ENCODE measurements at regions not wholly inside any gene's neighbourhood (a gene's known extent, or its start where the extent isn't known, plus 50 kb on each side); places are given as distances from the start of the nearest gene placed in this dataset.

DNA sequence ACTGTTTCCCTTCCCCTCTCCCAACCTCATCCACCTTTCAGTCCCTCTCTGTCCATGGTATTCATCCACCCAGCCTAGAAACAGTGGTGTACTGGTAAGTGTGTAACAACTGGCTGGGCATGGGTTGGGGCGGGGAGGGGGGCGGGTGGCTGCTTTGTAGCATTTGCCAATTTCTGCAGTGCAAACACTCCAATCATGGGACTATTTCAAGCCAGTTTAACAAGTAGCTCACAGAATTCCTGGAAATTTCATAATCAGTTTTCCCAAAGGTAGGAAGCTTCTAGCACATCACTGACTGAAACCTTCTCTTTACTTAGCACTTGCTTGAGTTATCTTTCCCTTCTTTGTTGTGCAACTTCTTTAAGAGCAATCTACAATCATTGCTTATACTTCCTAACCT lies 100.8 kb upstream of the WASF3 start:
- DNase-seq (ENCODE audit: low read depth in 2 of 2), result no peak

DNA sequence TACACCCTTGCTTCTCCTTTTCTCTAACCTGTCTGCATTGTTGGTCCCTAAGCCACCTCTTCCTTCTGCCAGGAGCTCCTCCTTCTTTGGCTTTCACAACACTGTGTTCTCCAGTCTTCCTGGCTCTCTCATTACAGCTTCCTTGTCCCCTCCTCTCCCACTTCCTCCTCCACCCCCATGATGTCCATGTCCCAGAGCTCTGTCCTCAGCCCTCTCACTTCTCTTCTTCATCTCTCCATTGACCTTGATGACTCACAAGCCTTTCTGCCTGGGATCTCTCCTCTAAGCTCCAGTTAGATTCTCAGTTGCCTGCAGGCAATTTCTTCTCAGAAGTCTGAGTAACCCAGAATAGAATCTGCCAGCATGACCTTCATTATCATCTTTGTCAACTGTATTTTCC lies 100.3 kb upstream of the WASF3 start:
- no peak for DNase-seq (ENCODE audit: low read depth in 2 of 2)

DNA sequence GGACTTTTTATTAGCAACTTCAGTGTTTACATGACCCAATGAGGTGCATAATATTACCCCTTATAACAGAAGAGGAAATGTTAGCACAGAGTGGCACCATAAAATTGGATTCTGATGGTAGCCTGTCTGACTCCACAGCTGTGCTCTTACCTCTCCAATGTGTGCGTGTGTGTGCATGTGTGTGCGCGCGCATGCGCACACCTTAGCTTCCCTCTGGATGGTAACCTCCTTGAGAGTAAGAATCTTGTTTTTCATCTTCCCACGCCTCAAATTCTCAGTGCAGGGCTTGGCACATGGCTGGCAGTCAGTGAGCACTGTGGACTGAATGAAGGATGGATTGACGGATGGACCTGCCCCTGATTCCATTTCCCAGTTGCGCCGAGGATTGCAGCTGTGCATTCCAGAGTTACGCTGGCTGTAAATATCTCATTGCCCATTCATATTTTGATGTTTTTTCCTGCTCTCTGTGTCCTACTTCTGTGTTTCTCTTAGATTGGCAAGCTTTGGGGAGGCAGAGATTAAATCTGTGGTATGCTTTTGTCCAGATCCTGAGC lies 99.2 kb upstream of the WASF3 start:
- no peak for DNase-seq (ENCODE audit: low read depth in 2 of 2)

DNA sequence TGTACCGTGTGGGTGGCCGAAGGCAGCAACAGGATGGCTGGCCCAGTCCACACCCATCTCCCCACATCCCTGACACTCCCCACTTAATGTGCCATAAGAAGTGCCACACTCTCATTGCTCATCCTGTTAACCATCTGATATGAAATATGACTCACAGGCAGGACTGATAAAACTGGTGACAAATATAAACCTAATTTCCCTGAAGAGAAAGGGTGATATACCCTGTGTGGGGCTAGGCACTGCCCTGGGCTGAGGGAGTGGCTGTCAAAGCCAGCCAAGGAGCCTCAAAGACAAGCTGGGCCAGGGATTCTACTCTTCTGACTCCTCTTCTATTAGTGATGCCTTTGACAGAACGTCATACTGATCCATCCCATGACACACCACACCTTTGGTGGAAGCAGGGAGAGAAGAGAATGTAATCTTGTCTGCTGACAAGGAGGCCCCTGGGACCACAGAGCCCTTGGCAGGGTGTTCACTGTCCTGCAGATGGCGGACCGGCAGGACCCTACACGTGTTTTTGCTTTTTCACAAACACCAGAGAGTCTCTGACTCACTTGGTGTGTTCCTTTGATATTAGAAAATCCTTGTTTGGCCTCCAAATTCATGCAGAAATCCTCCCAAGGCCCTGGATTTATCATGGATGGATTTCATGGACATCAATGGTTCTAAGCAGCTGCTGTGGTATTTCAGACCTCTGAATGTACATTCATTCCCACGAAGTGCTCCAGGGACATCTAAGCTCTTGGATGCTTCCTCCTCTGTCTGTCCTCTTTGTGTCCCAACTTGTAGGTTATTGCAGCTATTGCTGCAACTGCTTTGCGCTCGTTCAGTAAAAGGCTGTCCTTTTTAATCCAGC lies 98.0 kb upstream of the WASF3 start:
- no peak for DNase-seq (ENCODE audit: low read depth in 2 of 2)

DNA sequence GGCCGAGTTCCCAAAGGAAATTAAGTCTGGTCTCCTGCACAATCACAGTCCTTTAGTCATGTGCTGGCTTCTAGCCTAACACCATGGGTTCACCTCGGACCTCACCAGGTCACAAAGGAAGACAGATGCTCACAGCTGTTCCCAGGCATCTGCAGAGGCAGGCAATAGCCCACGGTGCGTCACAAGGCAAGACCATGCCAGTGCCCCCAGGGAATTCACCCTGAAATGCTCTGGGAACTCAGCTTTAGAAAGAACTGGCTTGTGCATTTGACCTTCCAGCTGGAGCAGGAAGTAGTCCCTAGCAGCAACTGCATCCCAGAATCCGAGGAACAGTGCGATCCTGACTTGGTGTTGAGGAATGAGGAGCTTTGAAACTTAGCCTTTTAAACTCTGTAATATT lies 96.8 kb upstream of the WASF3 start:
- no peak for DNase-seq (ENCODE audit: low read depth in 2 of 2)

DNA sequence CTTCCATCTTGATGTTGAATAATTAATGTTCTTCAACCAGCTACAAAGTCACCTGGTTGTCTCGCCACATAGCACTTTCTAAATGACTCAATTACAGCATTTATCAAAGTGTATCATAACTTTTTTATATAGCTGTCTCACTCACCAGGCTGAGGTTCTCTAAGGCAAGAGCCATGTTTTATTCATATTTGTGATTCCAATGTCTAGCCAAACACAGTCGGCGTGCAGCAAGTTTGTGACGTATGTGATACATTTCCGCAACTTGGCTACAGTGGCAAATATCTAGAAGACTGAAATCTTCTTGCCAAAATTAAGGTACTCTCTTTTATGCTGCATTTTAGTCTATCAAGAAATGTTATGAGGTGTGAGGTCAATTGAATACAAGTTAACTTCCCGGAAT lies 94.2 kb upstream of the WASF3 start:
- no peak for DNase-seq (ENCODE audit: low read depth in 2 of 2)

DNA sequence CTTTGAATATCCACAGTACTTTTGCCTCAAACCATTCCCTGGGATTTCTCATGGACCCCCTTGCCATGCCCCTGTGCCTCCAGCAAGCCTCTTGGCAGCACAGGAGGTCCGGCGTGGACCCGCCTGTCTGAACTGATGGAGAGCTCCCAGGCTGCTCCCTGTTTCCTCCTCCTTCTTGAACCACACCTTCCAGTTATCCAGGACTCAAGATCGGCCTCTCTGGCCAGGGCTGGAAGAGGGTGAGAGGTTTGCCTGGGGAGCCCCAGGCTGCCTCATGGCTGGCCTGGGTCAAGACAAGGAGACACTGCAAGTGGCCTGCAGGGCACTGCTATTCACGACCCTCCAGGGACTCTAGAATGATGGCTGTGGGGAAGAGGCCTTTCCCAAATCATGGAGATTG lies 93.6 kb upstream of the WASF3 start:
- no peak for DNase-seq (ENCODE audit: low read depth in 2 of 2)

DNA sequence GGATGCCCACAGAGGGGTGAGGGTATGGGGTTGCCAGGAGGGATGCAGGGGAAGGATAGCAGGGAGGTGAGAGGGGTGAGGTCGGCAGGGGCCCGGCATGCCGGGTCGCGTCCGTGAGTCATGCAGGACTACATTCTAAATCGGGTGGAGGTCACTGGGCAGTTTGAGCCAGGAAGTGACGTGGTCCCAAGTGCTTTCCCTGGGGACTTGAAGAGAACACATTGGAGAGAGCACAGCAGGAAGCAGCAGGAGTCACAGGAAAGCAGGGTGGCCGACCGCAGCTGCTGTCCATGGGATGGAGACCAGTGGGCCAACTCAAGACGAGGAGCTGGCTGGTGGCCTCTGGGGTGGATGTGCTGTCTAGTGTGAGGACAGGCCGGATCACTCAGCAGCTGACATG lies 92.0 kb upstream of the WASF3 start:
- no peak for DNase-seq (ENCODE audit: low read depth in 2 of 2)

DNA sequence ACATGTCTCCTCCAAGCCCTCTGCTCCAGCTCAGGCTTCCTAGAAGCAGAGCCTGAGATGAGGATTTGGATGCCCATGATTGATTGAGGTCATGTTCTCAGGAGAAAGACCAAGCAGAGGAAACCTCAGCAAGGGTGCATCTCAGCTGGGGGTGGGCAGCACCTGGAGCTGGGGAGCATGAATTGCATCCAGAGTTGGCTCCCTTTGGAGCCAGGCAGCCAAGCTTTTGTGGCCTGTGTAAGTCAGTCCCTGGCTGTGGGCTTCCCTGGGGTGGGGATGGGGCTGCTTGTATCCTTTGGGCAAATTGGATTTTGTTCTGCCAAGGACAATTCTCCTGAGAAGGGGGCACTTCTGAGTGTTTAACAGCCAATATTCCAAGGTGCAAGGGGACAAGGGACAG lies 91.5 kb upstream of the WASF3 start:
- no peak for DNase-seq (ENCODE audit: low read depth in 2 of 2)

DNA sequence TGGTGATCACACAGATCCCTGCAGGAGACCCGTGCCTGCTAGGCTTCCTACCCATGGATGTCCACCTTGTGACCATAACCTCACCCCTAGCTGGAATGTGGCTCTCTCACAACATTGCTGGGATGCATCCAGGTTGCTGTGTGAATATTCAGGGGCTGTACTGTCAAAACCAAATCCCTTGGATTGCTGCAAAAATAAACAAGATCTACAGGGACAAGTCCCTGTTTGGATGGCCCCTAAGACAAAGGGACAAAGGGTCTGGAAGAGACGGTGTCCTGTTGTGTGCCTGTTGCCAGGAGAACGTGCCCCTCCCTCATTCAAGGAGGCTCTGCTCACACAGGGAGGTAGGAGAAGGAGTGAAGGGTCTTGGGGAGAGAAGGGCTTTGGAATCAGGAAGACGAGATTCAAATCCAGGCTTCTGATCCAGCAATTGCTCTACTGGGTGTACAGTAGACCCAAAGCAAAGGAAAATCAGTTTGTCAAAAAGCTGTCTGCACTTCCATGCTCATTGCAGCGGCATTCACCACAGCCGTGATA lies 89.2 kb upstream of the WASF3 start:
- no peak for DNase-seq (ENCODE audit: low read depth in 2 of 2)

DNA sequence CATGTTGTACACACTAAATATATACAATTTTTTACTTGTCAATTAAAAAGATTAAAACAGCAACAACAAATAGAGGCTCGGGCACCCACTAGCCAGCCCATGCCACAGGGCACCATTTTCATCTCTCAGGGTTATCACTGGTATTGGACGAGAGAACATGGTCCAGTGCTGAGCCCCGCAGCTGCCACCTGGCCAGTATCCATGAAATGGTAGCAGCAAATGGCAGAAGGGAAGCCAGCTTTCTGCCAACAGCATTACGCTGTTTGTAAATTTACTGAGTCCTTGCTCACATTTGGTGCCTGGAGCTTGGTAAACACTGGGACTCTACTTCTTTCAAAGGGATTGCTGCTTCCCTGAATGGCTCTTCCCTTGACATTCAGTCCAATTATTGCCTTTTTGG lies 87.9 kb upstream of the WASF3 start:
- DNase-seq (ENCODE audit: low read depth in 2 of 2), result no peak

DNA sequence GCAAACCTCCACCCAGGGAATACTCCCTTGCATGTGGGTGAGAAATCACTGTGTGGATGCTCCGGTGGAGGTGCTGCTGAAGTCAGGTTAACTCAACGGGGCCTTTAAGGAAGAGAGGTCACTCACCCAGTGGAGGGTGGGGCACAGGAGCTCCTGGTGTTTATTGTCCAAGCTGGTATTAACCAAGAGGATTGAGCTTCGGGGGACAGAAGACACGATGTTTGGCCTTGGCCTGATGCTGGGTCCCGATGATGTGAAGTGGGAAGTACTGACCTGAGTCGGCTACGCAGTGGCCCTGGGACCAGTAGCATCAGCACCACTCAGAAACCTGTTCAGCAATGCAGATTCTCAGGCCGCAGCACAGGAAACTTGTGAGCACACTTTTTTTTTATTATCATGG lies 85.7 kb upstream of the WASF3 start:
- no peak for DNase-seq (ENCODE audit: low read depth in 2 of 2)

DNA sequence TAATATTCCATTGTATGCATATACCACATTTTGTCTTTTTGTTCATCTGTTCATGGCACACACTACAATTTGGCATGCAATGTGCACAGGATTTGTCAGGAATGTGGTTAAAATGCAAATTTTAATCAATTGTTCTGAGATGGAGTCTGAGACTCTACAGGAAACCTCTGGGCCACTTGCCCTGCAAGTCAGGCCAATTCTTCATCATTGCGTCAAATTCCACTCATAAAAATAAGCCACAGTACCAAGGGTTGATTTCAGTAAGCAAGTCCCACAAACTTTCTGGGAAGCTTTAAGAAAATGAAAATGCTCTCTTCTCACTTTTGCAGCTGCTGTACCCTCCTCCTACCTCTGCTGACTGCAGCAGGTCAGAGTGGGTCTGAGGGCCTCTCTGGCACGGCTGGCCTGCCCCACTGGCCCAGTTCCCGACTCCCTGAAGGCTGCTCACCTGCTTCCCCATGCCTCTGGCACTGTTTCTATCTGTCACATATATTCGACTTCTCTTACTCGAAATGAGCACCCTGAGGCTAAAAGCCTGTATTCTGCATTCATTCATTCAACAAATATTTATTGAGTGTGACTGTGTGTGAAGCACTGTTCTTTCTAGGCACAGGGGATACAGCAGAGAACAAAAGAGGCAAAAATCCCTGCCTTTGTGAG lies 83.8 kb upstream of the WASF3 start:
- no peak for DNase-seq (ENCODE audit: low read depth in 2 of 2)

DNA sequence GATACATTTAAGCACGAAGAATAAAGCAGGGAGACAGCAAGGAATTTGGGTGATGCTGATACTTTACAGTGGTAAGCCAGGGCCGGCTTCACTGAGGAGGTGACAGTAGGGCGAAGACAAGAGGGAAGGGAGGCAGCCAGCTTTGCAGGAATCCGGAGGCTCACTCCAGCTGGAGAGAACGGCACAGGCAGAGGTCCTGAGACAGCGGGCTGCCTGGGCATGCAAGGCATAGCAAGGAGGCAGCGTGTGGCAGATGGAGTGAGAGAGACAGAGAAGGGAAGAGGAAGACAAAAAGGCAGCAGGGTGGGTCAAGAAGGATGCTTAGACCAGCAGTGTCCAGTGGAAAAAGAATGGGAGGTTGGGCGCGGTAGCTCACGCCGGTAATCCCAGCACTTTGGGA lies 83.2 kb upstream of the WASF3 start:
- DNase-seq (ENCODE audit: low read depth in 2 of 2), result no peak

DNA sequence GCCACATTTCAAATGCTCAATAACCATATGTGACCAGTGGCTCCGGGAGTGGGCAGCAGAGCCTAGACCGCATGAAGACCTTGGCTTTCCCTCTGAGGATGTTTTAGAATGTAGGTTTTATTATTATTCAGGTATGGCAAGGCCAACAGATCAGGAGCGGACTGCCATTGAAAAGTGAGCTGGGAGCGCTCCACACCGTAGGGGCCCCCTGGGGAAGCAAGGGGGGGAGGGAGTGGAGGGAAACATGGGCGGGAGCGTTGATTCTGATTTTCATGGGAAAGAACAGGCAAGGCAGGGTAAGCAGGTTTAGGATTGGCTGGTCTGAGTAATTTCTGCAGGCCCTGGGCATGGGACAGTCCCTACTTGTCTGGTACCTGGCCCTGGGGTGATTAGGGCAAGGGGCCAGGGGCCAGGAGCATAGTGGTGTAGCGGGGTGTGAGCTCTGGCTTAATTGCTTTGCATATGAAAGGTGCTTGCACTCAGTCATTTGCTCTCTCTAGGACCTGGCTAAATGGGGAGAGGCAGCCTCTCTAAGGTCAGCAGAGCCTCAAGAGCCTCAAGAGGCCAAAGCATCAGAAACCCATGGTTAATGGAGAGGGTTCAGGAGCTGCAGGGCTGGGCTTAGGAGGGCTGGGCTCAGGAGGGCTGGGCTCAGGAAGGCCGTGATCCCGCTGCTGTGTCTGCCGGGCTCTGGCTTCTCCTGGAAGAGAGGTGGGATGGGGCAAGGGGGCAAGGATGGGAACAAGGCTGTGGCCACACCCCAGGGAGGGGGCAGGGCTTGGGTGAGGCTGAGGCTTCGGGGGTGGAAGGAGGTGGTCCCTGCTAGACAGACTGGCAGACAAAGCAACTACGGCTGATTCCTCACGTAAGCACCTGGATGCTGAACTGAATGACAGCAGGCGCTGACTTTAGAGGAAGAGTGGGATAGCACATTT lies 82.0 kb upstream of the WASF3 start:
- DNase-seq (ENCODE audit: low read depth in 2 of 2), result no peak

DNA sequence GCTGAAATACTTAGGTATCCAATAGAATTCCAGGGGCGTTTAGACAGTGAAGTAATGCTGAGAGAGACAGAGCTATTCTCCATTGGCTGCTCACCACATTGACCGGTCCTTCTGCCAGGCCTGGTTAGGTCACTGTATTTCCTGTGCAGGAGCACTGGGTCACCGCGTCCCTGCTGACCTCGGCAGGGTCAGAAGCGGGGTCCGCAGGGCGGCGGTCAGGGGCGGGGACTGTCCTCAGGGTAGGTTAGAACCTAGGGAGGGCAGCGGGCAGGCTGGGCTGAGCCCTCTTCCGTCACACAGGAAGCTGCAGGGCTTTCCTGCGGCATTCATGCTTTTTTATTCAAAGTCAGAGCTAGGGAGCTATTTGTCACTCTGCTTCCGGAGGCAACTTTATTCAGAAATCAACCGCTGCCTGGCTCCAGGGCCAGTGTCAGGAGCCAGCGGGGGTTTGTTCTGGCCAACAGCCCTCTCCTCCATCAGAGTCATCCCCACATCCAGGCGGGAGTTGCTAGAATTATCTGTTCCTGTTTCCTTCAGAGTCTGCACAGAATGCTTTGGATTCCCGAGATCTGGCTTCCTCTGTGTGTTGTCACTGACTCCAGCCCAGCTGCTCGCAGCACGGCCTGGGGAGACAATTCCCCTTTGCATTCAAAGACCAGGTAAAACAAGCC lies 81.2 kb upstream of the WASF3 start:
- DNase-seq (ENCODE audit: low read depth in 2 of 2), result no peak

DNA sequence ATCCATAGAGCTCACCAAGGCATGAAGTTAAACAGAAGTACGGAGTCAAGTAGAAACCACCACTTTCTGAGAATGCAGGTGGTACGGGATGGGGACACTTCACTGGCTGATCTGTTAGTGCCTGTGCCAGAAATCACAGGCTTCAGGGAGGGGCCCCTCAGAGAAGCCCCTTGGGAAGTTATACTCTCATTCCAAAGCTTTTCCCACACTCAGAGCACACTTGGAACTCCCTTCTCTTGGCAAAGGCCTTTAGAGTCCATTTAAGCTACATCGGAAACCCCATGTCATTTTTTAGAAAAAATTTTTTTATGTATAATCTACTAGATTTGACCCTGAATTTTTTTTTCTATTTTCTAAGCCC lies 80.7 kb upstream of the WASF3 start:
- no peak for DNase-seq (ENCODE audit: low read depth in 2 of 2)

DNA sequence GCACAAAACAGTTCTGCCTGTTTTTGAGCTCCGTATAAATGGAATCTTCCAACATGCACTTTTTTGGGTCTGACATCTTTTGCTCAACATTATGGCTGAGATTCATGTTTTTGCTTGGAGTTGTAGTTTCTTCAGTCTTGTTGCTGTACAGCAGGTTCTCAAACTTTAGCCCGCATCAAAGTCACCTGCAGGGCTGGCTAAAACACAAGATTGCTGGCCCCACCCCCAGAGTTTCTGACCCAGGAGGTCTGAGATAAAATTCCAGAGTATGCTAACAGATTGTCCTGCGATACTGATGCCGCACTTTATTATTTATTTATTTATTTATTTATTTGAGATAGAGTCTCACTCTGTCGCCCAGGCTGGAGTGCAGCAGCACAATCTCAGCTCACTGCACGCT lies 79.8 kb upstream of the WASF3 start:
- no peak for DNase-seq (ENCODE audit: low read depth in 2 of 2)

DNA sequence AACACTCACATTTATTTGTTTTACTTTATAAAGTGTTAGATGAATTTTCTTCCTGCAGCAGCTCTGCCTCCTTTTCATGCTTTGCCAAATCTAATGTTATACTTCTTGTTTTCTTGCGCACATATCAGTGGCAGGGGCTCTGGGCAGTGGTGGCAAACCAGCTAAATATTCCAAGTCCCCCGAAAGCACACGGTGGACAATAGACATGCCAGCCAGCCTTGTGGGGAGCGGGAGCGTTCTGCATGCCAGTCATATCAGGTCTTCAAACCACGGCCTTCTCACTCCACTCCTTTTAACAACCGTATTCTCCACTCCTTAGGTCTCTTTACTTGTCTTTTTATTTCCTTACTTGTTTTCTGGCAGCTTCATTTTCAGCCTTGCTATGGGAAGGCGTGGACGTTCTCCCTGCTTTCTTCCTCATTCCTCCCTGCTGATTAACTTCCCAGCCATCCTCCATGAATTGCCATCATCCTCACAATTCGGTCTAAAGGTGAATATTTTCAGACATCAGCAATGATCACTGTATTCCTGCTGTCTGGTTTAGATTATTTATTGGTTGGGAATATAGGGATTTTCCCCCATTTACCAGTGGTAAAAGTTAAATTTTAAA lies 77.1 kb upstream of the WASF3 start:
- no peak for DNase-seq (ENCODE audit: low read depth in 2 of 2)

DNA sequence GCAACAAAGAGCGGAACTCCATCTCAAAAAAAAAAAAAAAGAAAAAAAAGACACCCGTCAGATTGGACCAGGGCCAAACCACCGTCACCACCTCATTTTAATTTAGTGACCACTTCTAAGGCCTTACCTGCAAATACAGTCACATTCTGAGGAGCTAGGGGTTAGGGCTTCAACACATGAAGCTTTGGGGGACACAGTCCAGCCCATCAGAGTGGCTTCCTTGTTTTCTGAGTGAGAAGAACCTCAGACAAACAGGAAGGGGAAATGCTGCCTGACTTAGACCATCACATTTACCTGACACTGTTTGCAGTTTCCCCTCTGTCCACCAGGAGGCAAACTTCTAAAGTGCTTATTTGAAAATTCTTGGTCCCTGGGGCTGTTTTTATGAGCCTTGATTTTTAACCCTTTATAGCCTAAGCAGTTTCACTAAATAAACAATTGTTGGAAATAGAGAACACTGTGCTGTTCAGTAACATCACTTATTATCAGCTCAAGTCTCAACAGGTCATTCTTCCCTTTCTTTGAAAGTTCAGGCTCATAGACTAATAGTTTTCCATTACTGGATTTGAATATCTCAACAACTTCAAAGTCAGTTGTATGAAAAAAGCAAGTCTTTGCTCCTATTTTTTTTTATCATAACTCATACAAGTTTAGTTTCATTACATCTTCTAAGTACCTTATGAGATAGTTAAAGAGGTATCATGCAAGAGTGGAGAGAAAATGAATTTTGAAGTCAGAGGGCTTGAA lies 74.9 kb upstream of the WASF3 start:
- peak in 1 of 2 donors; percentile 39 for DNase-seq (ENCODE audit: low read depth in 2 of 2)

Measured in stimulated activated CD4-positive, alpha-beta T cell treated with anti-CD3 and anti-CD28 coated beads, Interleukin-1b, Interleukin-23, amount 100 ng/mL, for 1 hour (primary cell).